HG03469 (cell line): ENCODE measurements at regions not wholly inside any gene's neighbourhood (a gene's known extent, or its start where the extent isn't known, plus 50 kb on each side); places are given as distances from the start of the nearest gene placed in this dataset.
"Not testable (repeated sequence)": the region's sequence is repeated elsewhere in the genome, so short reads cannot be mapped to it uniquely, and the experiment has no call there.

Source experiments
- ATAC-seq: cut with Tn5 transposase; IDR thresholded peaks from one replicate; pipeline ENCODE4 v1.9.1; 2021; ENCODE audit warnings: mild to moderate bottlenecking, moderate library complexity, moderate number of reproducible peaks; ENCODE audit not compliant: unreplicated experiment

DNA sequence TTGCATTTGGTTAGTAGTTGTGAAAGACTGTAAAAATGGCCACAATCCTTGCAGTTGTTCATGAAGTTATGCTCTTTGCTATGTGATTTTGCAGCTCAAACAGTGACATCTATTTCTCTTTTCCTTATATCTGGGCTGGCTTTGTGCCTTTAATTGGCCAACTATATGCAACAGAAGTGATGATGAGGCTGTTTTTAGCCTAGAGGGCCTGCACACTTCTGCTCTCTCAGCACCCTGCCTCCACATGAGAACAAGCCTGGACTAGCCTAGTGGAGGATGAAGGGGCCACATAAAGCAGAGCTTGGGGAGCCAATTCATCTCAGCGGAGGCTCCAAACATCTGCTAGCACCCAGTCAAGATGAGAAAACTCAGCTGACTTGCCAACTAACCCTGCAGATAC lies 339.8 kb downstream of the OMA1 start:
- no peak for ATAC-seq

DNA sequence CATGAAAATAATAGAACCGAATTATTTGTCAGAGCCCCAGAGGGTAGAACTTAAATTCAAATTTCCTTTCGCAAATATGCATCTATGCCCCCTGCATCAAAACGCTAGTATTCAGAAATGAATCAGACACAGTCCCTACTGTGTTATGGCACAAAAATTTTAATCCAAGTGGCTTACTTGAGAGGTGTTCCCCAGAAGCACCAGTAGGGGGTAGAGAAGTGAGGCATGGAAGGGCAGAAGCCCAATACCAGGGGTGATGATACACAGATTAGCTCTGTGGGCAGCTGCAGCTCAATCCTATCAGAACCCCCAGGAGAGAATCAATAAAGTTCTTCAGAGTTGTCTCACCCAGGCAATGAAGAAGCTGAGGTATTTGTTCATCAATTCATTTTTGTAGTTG lies 342.2 kb downstream of the OMA1 start:
- ATAC-seq, result no peak

DNA sequence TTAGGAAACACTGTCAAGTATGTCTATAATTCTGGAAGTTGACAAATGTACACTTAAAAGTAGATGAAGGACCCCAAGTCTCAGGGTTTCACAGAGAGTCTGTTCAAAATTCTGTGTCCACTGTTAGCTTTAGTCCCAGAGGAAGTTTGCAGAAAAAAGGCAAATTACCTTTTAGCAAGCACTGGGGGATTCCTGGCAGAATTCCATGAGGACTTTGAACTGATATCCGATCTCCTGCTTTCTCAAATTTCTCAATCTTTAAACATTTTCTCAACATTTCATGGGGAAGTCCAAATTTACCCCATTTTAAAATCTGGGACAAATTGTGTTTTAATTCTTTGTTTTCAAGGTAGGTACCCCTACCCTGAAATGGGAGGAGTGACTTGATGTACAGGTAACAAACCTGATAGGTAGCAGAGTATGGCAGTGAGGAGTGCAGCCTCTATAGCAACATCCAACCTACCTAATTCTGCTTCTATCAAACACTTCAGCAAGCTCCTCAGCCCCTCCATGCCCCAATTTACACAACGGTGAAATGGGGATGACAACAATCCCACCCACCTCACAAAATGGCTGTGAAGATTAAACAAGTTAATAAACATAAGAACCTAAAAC lies 344.9 kb downstream of the OMA1 start:
- no peak for ATAC-seq

DNA sequence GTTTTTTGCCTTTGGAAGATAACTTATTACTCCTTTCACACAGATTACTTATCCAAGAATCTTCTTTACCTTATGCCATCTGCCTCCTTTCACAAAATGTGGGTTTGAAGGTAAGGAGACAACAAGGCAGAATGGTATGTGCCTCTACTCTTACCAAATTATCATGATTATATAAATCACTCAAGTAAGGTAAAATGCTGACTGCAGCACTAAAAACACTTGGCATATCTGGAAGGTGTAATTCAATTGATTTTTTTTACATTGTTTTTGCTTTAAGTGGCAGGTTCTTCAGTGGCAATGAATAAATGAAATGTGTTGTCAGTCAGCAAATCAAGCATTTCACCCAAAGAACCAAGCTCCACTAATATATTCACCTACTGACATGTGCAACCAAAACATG lies 346.1 kb downstream of the OMA1 start:
- ATAC-seq, result no peak

DNA sequence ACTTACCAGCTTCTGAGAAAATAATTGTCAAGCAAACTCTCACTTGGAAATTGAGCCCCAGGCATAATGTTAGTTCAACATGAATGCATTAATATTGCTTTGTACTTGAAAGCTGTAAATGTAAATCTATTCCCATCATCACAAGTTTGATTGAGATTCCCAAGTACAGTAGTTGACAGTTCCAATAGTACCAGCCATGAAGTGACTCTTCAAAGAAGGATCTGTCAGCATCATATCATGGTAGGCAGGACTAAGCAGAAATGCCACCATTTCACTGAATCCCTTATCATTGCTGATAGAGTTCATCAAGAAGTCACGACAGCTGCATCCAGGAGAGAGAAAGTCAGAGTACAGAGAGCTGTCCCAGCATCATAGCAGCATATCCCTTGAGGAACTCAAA lies 348.7 kb downstream of the OMA1 start:
- ATAC-seq, result no peak

DNA sequence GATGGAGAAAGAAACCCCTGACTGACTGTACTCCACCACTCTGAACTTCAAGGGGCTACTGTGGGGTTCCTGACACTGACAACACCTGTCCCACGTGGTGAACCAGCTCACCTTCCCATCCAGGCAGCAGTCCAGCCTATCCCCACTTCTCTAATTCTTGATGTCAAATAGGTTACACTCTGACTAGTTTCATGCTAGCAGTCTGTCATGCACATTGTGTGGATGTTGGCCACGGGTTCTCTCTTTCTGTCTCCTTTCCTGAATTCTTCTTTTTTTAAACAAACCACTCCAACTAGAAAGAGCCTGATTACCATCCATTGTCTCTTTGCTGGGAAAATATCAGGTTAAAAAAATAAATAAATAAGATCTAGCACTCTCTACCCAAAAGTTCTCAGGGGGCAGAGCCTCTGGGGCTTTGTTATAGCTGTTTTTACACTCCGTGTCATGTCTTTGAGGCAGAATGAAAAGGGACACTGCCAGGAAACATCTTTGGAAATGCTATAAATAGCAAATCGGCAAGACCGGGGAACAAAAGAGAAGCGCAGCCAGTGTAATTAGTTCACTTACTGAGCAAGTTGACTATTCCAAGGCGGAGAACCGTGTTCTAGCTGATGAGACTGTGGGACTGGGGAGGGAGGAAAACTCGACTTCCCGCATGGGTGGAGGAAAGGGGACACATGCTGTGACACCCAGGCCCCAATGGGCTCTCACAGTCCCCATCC lies 356.1 kb downstream of the OMA1 start:
- no peak for ATAC-seq

DNA sequence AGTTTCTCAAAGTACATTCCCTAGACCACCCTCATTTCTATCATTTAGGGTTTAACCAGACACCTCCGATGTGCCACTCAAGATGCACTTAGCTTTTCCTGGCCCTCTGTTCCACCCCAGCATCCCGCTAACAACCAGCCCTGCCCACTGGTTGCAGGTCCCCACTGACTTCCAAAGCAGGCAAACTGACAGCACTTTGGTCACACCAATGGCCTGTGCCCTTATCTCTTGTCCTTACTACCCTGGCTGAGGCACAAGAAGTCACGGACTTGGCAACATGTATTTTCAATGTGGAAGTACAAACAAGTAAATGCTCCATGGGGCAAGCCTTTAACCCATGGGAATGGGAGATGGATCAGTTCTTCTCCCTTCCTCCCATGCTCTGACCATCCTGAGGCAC lies 357.1 kb downstream of the OMA1 start:
- no peak for ATAC-seq

DNA sequence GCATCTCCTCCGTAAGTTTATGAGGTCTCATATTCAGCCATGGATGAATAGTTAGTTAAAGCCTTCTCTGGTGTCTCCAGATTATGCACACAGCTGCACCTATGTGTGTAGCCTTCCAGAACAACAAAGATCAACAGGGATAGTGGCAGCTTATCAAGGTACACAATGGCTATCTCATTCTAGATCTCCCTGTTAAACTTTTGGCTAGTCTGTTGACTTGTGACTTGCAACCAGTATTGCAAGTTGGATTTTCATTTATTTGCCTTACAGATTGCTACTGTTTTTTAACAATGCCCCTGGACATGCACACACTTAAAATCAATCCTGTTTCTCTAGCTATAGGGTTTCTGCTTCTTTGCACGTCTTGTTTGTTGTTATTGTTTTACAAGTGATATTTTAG lies 363.2 kb downstream of the OMA1 start:
- ATAC-seq, result no peak

DNA sequence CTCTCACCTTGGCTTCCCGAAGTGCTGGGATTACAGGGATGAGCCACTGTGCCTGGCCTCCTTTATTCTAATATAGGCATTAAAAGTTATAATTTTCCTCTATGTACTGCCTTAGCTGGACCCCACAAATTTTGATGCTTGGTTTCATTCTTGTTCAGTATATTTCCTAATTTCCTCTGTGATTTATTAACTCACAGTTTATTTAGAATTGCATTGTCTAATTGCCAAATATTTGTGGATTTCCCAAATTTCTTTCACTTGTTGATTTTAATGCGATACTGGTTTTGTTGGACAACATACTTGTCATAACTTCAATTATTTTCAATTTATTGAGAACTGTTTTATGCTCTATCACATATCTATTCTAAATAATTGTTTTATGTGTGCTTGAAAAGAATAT lies 366.0 kb downstream of the OMA1 start:
- ATAC-seq, result no peak

DNA sequence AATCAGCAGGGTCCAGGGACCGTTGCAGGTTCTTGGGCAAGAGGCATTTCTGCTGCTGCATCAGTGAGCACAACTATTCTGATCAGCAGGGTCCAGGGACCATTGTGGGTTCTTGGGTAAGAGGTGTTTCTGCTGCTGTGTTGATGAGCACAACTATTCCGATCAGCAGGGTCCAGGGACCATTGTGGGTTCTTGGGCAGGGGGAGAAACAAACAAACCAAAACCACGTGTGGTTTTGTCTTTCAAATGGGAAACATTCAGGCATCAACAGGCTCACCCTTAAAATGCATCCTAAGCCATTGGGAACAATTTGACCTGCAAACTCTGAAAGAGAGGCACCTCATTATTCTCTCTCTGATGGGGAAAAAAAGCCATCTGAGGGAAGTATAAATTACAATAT lies 377.4 kb downstream of the OMA1 start:
- not testable (repeated sequence) for ATAC-seq

DNA sequence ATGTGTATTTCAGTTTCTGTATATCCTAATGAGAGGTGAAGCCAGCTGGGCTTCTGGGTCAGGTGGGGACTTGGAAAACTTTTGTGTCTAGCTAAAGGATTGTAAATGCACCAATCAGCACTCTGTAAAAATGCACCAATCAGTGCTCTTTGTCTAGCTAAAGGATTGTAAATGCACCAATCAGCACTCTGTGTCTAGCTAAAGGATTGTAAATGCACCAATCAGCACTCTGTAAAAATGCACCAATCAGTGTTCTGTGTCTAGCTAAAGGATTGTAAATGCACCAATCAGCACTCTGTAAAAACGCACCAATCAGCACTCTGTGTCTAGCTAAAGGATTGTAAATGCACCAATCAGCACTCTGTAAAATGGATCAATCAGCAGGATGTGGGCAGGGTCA lies 379.4 kb downstream of the OMA1 start:
- ATAC-seq, result not testable (repeated sequence)

DNA sequence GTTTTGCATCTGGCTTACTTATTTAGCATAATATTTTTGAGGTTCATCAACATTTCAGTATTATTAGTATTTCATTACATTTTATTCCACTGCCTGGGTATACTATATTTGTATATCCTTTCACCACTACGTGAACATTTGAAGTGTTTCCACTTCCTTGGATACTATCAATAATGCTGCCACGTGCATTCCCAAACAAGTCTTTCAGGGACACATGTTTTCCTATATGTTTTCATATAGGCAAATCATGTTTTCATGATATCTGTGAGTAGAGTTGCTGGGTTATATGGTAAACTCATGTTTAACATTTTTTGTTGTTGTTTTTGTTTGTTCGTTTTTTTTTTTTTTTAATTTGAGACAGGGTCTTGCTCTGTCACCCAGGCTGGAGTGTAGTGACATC lies 380.1 kb downstream of the OMA1 start:
- no peak for ATAC-seq

DNA sequence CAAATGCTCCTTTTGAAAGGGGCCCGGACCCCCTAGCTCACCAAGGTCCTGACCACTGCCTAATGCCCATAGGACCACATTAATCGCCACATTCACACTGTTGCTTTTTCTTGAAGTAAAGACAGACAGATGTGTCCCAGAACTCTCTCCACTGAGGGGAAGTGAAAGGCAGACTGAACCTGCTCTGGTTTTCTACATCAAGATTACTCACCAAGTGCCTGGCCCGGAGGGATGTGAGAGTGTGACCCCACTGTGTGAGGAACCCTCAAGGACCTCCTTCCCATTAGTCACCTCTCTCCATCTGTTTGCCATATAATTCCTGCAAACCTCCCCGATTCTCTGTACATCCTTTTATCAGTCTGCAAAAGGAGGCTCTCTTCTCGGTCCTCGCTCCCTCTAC lies 381.5 kb downstream of the OMA1 start:
- ATAC-seq, result no peak

DNA sequence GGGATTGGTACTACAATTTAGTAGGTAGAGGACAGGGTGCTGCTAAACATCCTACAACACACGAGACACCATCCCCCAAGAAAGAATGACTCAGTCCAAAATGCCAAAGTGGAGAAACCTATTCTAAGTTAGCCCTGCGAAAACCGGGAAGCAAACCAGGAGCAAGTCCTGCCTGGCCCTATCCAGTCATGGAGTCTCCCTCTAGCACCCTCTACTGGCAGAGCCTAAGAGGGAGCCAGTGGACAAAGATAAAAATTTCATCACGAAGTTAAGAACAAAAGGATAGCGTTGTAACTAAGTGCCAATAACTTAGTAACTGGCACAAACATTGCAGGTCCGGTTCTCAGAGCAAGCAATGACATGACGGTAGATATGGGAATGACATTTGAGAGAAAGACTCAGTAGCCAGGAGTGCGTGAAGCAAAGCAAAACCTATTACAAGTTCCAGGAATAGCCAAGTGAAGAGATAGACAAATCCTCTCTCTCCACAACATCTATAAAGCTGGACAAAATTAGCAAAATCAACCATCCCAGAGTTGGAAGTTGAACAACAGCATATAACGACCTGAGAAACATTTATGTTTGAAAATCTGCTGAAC lies 383.5 kb downstream of the OMA1 start:
- no peak for ATAC-seq

DNA sequence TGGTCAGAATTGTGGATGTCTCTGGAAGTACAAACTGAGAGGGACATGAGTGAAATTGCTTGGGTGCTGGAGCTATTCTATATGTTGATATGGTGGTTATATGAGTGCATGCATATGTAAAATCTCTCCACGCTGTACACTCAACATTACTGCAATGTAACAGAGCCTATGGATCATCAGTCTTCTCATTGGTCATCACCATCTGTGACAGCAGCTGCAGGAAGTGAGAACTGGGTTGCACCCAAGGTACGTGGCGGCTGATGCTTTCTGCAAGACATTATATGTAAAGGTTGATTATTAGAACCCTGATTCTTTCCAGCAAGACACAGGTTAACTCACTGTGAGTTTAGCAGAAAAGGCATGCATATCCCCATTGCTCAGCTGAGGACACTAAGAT lies 387.1 kb downstream of the OMA1 start:
- ATAC-seq, result no peak

DNA sequence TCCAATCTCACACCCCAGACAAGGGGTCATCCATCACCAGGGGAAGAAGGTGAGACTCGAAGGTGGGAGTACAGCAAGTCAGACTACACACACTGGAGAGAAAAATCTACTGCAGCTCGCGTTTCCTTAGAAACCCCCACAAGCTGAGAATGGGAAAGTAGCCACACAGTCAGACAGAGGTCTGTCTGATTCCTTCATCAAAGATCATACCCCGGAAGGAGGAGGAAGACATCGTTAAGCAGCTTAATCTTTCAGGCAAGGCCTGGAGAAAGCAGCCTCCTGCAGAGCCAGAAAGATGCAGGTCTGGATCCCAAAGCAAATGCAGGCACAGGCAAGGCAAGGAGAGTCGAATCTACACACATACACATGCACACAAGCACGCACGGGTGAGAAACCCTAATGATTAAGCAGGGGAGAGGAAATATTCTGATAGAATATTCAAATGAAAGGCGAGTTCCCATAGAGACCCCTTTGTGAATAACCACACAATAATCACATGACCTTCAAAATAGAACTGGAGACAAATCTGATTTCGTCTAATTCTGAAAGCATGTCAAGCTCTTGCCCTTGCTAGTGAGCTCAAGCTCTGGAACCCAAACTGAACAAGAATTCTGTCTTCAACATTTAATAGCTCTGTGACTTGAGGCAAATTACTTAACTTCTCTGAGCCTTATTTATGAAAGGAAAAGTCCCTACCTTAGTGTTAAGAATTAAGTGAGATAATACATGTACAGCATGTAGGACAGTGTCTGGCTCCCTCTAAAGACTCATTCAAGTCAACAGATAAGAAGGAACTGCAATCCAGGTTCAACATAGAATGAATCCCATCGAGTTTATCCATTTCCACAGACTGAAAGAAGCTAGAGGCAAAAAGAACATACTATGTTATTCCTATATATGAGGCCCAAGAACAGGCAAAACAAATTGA lies 387.8 kb downstream of the OMA1 start:
- no peak for ATAC-seq

DNA sequence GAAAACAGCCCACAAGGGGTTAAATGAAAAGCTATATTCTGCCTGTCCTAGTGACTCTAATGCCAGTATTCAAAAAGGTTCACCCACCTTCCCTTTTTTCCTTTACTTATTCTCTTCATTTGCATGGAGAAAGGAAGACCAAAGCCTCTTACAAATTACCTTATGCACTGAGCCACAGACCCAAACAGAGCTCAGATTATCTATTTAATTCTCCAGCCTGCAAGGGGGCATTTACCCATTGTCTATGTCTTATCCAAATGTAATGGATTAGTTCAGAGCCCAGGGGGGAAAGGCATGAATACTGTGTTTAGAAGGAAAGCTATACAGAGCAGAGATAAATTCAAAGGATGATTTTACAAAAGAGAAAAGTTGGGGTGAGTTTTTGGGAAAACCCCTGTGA lies 388.5 kb downstream of the OMA1 start:
- ATAC-seq, result no peak

DNA sequence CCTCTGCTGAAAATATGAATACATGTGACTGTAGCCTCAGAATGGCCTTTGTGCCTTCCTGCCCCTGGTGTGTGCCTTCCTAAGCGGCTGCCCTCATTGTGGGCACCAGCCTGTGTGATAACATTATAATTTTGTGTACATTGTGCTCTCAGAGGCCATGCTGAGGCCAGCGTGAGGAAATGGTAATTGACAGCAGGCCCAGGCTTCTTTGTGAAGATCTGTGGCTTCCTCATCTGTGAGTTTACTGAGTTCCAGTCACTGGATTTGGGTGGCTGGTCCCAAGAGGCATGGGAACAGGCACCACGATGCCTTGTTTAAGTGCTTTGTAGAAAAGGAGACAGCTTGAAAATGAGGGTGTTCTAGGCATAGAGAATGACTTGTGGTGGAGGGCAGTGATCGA lies 389.3 kb downstream of the OMA1 start:
- ATAC-seq, result no peak

DNA sequence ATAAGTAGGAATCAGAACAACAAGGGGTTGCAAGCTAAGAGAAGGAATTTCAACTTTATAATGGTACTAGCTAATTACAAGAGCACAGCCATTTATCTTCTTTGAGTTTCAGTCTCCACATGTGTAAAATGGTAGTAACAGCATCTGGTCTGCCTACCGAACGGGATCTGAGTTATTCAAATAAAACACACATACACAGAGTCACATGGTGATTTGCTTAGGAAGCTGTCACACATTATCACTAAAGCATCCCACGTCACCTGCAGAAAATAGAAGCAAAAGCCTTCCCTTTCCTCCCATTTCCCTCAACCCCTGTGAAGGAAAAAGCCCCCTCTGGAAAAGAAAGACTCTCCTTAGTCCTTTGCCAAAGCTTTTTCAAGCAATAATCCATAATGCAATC lies 389.7 kb downstream of the OMA1 start:
- ATAC-seq, result no peak

DNA sequence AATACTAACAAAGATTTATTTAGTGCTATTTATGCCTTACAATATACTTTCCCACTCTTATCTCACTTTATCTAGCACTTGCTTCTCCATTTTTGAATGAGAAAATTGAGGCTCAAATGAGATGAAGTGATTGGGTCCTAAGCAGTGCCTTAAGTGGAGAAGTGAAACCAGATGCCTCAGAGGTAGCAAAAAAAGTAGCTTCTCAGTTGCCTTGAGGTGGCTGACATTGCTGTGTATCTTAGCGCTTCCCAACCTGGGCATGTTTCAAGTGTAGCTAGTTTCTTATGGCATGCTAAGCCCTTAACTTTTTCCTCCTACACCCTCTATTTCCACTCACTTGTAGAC lies 390.4 kb downstream of the OMA1 start:
- no peak for ATAC-seq

DNA sequence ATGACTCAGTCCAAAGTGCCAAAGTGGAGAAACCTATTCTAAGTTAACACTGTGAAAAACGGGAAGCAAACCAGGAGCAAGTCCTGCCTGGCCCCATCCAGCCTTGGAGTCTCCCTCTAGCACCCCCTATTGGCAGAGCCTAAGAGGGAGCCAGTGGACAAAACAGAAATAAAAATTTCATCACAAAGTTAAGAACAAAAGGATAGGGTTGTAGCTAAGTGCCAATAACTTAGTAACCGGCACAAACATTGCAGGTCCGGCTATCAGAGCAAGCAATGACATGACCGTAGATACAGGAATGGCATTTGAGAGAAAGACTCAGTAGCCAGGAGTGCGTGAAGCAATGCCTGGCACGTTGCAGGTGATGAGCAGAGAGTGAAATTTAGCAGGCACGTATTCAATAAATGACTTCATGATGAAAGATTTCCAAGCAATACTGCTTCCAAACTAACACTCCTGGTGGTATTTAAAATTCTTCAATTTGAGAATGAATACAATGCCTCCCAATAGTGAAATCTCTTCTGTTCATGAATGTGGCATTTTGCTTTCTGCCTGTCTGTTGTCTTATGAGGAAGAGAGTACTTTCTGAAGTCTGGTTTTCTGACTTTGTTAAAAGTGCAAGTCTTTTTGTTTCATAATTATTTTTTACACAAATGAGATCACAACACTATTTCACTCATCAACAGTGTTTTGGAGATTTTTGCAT lies 391.0 kb downstream of the OMA1 start:
- ATAC-seq, result no peak
